ENCODE measurements at regions not wholly inside any gene's neighbourhood (a gene's known extent, or its start where the extent isn't known, plus 50 kb on each side); places are given as distances from the start of the nearest gene placed in this dataset.

GRCh38 chr14:98555440-98555839 lies 716.6 kb downstream of the BCL11B start:
- no peak for ATAC-seq (ENCODE audit: low FRiP score)
- TF ChIP-seq, protein P1, sequence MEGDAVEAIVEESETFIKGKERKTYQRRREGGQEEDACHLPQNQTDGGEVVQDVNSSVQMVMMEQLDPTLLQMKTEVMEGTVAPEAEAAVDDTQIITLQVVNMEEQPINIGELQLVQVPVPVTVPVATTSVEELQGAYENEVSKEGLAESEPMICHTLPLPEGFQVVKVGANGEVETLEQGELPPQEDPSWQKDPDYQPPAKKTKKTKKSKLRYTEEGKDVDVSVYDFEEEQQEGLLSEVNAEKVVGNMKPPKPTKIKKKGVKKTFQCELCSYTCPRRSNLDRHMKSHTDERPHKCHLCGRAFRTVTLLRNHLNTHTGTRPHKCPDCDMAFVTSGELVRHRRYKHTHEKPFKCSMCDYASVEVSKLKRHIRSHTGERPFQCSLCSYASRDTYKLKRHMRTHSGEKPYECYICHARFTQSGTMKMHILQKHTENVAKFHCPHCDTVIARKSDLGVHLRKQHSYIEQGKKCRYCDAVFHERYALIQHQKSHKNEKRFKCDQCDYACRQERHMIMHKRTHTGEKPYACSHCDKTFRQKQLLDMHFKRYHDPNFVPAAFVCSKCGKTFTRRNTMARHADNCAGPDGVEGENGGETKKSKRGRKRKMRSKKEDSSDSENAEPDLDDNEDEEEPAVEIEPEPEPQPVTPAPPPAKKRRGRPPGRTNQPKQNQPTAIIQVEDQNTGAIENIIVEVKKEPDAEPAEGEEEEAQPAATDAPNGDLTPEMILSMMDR (IDR thresholded peaks at IDR 0.05) = no peak
- DNase-seq (ENCODE audit: low spot score) = no peak

DNA sequence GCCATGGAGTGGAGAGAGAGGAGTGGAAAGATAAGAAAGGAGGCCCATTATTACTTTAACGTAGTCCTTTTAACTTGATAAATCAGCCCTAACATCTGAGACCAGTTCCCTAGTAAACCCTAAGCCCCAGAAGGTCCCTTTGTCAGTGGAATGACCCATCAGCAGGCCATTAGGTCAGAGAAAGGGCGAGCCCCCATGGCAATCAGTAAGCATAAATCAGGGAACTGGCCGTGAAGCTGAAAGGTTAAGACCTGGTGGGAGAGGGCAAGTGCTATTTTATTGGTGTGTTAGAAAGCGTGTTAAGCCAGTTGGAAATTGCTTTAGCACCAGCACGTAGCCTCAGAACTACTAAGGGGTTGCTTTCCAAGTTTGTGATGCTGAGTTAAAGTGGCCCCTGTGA lies 708.0 kb downstream of the BCL11B start:
- TF ChIP-seq, protein P1 (IDR thresholded peaks at IDR 0.05) = no peak
- ATAC-seq (ENCODE audit: low FRiP score) = no peak
- no peak for DNase-seq (ENCODE audit: low spot score)

GRCh38 chr14:98564541-98564940 lies 707.5 kb downstream of the BCL11B start:
- TF ChIP-seq, protein P1 (IDR thresholded peaks at IDR 0.05) = no peak
- no peak for ATAC-seq (ENCODE audit: low FRiP score)
- no peak for DNase-seq (ENCODE audit: low spot score)

DNA sequence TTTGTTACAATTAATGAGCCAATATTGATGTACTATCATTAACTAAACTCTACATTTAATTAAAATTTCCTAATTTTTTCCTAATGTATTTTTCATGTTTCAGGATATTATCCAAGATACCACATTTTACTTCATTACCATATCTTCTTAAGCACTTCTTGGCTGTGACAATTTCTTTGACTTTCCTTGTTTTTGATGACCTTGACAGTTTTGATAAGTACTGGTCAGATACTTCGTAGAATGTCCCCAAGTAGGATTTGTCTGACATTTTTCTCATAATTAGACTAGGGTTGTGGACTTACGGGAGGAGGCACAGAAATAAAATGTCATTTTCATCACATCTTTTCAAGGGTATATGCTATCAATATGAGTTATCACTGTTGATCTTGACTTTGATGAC lies 700.9 kb downstream of the BCL11B start:
- TF ChIP-seq, protein P1 (IDR thresholded peaks at IDR 0.05) = no peak
- no peak for DNase-seq (ENCODE audit: low spot score)
- ATAC-seq (ENCODE audit: low FRiP score) = no peak

GRCh38 chr14:98573082-98573481 lies 698.9 kb downstream of the BCL11B start:
- no peak for DNase-seq (ENCODE audit: low spot score)
- no peak for ATAC-seq (ENCODE audit: low FRiP score)
- TF ChIP-seq, protein P1 (IDR thresholded peaks at IDR 0.05) = no peak

DNA sequence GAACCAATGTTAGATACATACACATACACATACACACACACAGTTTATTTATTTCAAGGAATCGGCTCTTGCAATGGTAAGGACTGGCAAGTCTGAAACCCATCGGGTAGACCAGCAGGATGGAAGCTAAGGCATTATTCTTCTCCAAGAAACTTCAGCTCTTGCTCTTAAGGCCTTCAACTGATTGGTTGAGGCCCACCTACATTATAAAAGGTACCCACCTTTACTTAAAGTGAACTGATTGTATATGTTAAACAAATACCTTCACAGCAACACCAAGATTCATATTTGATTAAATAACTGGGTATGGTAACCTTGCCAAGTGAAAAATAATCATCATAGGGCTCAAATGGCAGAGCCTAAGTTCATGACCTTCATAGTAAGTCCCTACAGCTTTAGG lies 695.5 kb downstream of the BCL11B start:
- TF ChIP-seq, protein P1 (IDR thresholded peaks at IDR 0.05) = no peak
- DNase-seq (ENCODE audit: low spot score) (no peak), ATAC-seq (ENCODE audit: low FRiP score) (no peak)

- DNase-seq (ENCODE audit: low spot score) (no peak), ATAC-seq (ENCODE audit: low FRiP score) (no peak)
- TF ChIP-seq, protein P1 (IDR thresholded peaks at IDR 0.05) = no peak
These were observed 693.8 kb downstream of the BCL11B start for GRCh38 chr14:98578204-98578603.

All from omental fat pad (tissue), 3 donors.